Stomach (tissue), 4 donors: ENCODE measurements at regions not wholly inside any gene's neighbourhood (a gene's known extent, or its start where the extent isn't known, plus 50 kb on each side); places are given as distances from the start of the nearest gene placed in this dataset.

Experiments
- CTCF ChIP-seq, 7 experiments: fragments of 450-650 bp in 4 of 7; fragments of 200-600 bp in 3 of 7; sonication (generic) in 3 of 7; IDR thresholded peaks; one replicate each; pipeline ENCODE4 v1.5.1; 2016 to 2019; ENCODE audit warnings: antibody characterized with exemption in 7 of 7, control low read depth in 2 of 7, mild to moderate bottlenecking in 1 of 7
- EP300 ChIP-seq: sonication (generic); formaldehyde crosslinking; IDR thresholded peaks from one replicate; pipeline ENCODE4 v1.6.1; 2017; ENCODE audit warnings: antibody characterized with exemption
- POLR2A ChIP-seq, 4 donors: fragments of 450-650 bp; IDR thresholded peaks; one replicate each; pipeline ENCODE4 v1.6.1; 2016; ENCODE audit warnings: antibody characterized with exemption in 4 of 4, control low read depth in 2 of 4, mild to moderate bottlenecking in 1 of 4, moderate library complexity in 1 of 4
- POLR2AphosphoS5 ChIP-seq, 3 donors: sonication (generic); formaldehyde crosslinking; IDR thresholded peaks; one replicate each; pipeline ENCODE4 v1.6.1; 2016; ENCODE audit warnings: antibody characterized with exemption in 3 of 3

- no peak for TF ChIP-seq CTCF (IDR thresholded peaks at IDR 0.05)
- no peak for TF ChIP-seq POLR2AphosphoS5 (IDR thresholded peaks at IDR 0.05)
- no peak for TF ChIP-seq POLR2A (IDR thresholded peaks at IDR 0.05)
- TF ChIP-seq EP300: no peak
Measured at GRCh38 chr11:28739489-28740280, 631.5 kb downstream of the METTL15 start.
